GM12801 (cell line): ENCODE measurements at regions not wholly inside any gene's neighbourhood (a gene's known extent, or its start where the extent isn't known, plus 50 kb on each side); places are given as distances from the start of the nearest gene placed in this dataset.

Experiments
- TF ChIP-seq, protein P1 (sequence below): IDR thresholded peaks from one replicate; pipeline ENCODE4 v1.5.1; 2011; ENCODE audit warnings: control low read depth; ENCODE audit not compliant: insufficient read length; ENCODE audit errors: extremely low read depth

DNA sequence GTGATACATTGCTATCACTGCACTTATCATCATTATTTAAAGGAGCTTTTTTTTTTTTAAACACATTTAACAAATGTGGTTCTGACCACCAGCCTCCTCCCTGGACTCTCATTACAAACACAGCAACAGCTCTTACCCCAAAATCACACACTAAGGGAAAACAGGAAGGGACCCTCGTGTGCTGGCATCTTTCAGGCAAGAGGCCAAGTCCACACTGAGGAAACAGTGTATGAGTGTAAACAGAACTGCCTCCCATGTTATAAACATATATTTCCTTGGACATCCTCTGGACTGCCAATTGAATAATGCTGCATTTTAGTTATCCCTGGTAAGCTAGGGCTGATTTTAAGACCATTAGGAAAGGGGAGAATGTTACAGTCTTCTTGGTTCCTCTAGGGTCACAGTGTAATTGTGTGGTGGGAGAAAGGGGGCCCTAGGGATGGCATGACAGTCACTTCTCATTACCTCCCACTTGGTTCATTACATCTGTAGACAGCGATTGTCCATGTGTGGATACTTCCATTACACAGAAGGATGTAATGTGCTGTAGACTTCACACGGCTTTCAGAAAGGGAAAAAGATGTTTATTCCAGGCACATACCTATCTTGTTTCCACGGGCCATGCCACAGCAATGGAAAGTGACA is 244.6 kb upstream of the TET2 start:
- TF ChIP-seq, protein P1, sequence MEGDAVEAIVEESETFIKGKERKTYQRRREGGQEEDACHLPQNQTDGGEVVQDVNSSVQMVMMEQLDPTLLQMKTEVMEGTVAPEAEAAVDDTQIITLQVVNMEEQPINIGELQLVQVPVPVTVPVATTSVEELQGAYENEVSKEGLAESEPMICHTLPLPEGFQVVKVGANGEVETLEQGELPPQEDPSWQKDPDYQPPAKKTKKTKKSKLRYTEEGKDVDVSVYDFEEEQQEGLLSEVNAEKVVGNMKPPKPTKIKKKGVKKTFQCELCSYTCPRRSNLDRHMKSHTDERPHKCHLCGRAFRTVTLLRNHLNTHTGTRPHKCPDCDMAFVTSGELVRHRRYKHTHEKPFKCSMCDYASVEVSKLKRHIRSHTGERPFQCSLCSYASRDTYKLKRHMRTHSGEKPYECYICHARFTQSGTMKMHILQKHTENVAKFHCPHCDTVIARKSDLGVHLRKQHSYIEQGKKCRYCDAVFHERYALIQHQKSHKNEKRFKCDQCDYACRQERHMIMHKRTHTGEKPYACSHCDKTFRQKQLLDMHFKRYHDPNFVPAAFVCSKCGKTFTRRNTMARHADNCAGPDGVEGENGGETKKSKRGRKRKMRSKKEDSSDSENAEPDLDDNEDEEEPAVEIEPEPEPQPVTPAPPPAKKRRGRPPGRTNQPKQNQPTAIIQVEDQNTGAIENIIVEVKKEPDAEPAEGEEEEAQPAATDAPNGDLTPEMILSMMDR, result no peak

- TF ChIP-seq, protein P1, result no peak
These were observed 241.6 kb upstream of the TET2 start for GRCh38 chr4:104905065-104905464.

- TF ChIP-seq, protein P1, result no peak
These were observed 241.1 kb upstream of the TET2 start for GRCh38 chr4:104905546-104905945.

GRCh38 chr4:104906276-104906675 is 240.4 kb upstream of the TET2 start:
- TF ChIP-seq, protein P1, result no peak

- TF ChIP-seq, protein P1, result no peak
These were observed 239.5 kb upstream of the TET2 start for GRCh38 chr4:104907074-104907649.

- TF ChIP-seq, protein P1, result no peak
These were observed 238.7 kb upstream of the TET2 start for GRCh38 chr4:104907991-104908390.

DNA sequence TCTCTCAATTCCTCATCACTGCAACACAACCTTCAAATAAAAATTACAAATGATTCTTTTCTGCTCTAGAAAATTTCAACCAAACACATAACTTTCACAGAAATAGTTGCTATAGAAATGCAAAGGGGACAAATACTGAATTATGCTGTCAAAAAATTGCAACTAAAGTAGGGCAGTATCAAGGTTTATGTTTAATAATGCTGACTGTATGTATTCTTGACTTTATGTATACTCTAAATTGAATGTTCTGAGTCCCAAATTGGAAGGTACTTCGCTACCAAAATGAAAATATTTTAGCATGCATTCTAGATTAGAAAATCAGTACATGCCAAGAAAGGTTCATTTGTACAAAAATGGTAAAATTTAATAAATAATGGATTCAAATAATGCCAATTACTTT is 237.3 kb upstream of the TET2 start:
- TF ChIP-seq, protein P1, result no peak
